ENCODE measurements at regions not wholly inside any gene's neighbourhood (a gene's known extent, or its start where the extent isn't known, plus 50 kb on each side); places are given as distances from the start of the nearest gene placed in this dataset.

DNA sequence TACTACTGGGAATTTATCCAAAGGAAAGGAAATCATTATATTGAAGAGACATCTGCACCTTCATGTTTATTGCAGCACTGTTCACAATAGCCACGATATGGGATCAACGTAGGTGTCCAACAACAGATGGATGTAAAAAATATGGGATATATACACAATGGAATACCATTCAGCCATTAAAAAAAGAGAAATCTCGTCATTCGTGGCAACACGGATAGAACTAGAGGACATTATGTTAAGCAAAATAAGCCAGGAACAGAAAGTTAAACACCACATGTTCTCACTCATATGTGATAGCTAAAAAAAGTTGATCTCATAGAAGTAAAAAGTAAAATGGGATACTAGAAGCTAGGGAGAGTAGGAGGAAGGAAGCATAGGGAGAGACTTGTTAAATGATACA, 82.9 kb upstream of the CLMN start:
- Histone ChIP-seq H3K4me3 (ENCODE audit: insufficient read depth, low read length, poor library complexity, severe bottlenecking) (no peak overlapping the region), H3K9me3 (ENCODE audit: insufficient read depth, low read length) (no peaks in the 10 kb centered on the region), H3K27me3 (ENCODE audit: low read length) (no peaks in the 10 kb centered on the region), H3K79me2 (ENCODE audit: insufficient read depth, low read length) (no peaks in the 10 kb centered on the region), H2AFZ (ENCODE audit: low read depth, low read length, severe bottlenecking) (no peak overlapping the region), H3K9me2 (replicated peaks; ENCODE audit: insufficient read depth, low read length) (no peaks in the 10 kb centered on the region), H3K9ac (ENCODE audit: low read length) (no peak overlapping the region), H3K4me2 (ENCODE audit: low read depth, low read length, poor library complexity, severe bottlenecking) (no peak overlapping the region), H4K20me1 (ENCODE audit: low read depth, low read length) (no peaks in the 10 kb centered on the region), H3K27ac (ENCODE audit: low read depth, low read length) (no peak overlapping the region), H3K36me3 (ENCODE audit: low read length) (no peaks in the 10 kb centered on the region), H3F3A (ENCODE audit: insufficient read depth) (no peaks in the 10 kb centered on the region)
- TF ChIP-seq, protein P1, sequence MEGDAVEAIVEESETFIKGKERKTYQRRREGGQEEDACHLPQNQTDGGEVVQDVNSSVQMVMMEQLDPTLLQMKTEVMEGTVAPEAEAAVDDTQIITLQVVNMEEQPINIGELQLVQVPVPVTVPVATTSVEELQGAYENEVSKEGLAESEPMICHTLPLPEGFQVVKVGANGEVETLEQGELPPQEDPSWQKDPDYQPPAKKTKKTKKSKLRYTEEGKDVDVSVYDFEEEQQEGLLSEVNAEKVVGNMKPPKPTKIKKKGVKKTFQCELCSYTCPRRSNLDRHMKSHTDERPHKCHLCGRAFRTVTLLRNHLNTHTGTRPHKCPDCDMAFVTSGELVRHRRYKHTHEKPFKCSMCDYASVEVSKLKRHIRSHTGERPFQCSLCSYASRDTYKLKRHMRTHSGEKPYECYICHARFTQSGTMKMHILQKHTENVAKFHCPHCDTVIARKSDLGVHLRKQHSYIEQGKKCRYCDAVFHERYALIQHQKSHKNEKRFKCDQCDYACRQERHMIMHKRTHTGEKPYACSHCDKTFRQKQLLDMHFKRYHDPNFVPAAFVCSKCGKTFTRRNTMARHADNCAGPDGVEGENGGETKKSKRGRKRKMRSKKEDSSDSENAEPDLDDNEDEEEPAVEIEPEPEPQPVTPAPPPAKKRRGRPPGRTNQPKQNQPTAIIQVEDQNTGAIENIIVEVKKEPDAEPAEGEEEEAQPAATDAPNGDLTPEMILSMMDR (IDR thresholded peaks at IDR 0.05; ENCODE audit: insufficient read depth, low read length, poor library complexity, severe bottlenecking): no peak
- TF ChIP-seq EZH2phosphoT487 (conservative IDR thresholded peaks at IDR 0.05; ENCODE audit: low read length): no peak

DNA sequence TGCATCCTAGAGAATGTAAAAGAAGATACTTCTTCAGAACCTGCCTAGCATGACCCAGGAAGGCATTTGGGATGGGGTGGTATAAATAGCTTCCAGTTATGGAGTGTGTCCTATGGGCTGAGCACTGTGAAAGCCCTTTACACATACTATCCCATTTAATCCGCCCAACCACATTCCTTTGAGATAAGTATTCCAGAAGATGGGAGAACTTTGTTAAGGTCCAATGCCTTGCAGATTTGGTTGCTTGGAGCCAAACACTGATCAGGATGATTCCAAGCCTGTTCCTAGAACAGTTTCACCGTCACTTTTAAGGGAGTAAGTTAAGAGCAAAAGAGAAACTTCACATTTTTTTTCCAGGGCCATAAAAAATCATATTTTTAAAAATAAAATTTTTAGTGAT, 82.5 kb upstream of the CLMN start:
- H3K9ac ChIP-seq (ENCODE audit: low read length): no peak overlapping the region
- H3K4me3 ChIP-seq (ENCODE audit: insufficient read depth, low read length, poor library complexity, severe bottlenecking): no peak overlapping the region

DNA sequence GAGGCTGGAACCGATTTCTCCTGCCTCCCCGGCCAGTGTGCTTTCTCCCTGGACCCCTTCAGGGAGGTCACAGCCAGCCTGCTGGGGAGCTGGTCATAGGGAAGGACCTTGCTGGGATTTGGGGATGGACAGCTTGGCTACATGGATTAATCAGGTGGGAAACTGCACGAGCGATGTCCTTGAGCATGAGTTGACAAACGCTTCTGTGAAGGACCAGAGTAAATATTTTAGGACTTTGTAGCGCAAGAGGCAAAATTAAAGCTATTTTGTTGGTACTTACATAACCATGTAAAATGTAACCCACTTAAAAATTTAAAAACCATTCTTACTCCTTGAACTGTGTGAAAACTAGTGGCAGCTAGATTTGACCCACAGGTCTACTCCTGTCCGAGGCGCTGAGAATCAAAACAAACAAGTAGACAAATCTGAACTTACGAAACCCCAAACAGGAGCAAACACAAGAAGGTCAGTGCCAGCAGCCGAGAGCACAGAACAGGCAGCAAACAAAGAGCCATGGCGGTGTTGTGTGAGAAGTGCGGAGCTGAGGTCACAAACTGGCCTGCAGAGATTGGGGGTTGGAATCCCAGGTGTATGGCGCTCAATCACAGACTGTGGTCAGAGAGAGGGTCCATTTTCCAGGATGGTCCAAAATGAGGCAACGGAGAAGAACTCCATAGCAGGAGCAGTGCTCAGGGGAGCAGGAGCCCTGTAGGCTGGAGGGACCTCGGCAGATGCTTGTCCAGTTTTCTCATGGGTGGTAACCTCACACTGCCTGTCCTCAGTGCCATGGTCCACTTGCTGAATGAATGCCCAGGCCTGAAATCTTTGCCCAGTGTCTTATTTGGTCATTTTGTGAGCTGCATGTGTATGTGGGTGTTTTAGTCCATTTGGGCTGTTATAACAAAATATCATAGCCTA, 79.2 kb upstream of the CLMN start:
- no peak overlapping the region for H3K27ac ChIP-seq (ENCODE audit: low read depth, low read length)
- no peaks in the 10 kb centered on the region for H3F3A ChIP-seq (ENCODE audit: insufficient read depth)
- no peak overlapping the region for H3K4me2 ChIP-seq (ENCODE audit: low read depth, low read length, poor library complexity, severe bottlenecking)
- no peaks in the 10 kb centered on the region for H3K36me3 ChIP-seq (ENCODE audit: low read length)
- H2AFZ ChIP-seq (ENCODE audit: low read depth, low read length, severe bottlenecking): no peak overlapping the region
- H3K9me2 ChIP-seq (replicated peaks; ENCODE audit: insufficient read depth, low read length): no peaks in the 10 kb centered on the region
- no peaks in the 10 kb centered on the region for H3K27me3 ChIP-seq (ENCODE audit: low read length)
- H3K9me3 ChIP-seq (ENCODE audit: insufficient read depth, low read length): no peaks in the 10 kb centered on the region
- no peaks in the 10 kb centered on the region for H4K20me1 ChIP-seq (ENCODE audit: low read depth, low read length)
- no peak overlapping the region for H3K9ac ChIP-seq (ENCODE audit: low read length)
- no peak for TF ChIP-seq EZH2phosphoT487 (conservative IDR thresholded peaks at IDR 0.05; ENCODE audit: low read length)
- TF ChIP-seq, protein P1 (IDR thresholded peaks at IDR 0.05; ENCODE audit: insufficient read depth, low read length, poor library complexity, severe bottlenecking): no peak
- no peaks in the 10 kb centered on the region for H3K79me2 ChIP-seq (ENCODE audit: insufficient read depth, low read length)
- H3K4me3 ChIP-seq (ENCODE audit: insufficient read depth, low read length, poor library complexity, severe bottlenecking): no peak overlapping the region

More for the DNA sequence above, 82.5 kb upstream of the CLMN start:
- Histone ChIP-seq H3K79me2 (ENCODE audit: insufficient read depth, low read length) (no peaks in the 10 kb centered on the region), H4K20me1 (ENCODE audit: low read depth, low read length) (no peaks in the 10 kb centered on the region), H3K9me3 (ENCODE audit: insufficient read depth, low read length) (no peaks in the 10 kb centered on the region), H3F3A (ENCODE audit: insufficient read depth) (no peaks in the 10 kb centered on the region), H3K4me2 (ENCODE audit: low read depth, low read length, poor library complexity, severe bottlenecking) (no peak overlapping the region), H3K27ac (ENCODE audit: low read depth, low read length) (no peak overlapping the region), H3K9me2 (replicated peaks; ENCODE audit: insufficient read depth, low read length) (no peaks in the 10 kb centered on the region), H3K36me3 (ENCODE audit: low read length) (no peaks in the 10 kb centered on the region), H2AFZ (ENCODE audit: low read depth, low read length, severe bottlenecking) (no peak overlapping the region), H3K27me3 (ENCODE audit: low read length) (no peaks in the 10 kb centered on the region)
- TF ChIP-seq, protein P1 (IDR thresholded peaks at IDR 0.05; ENCODE audit: insufficient read depth, low read length, poor library complexity, severe bottlenecking): no peak
- no peak for TF ChIP-seq EZH2phosphoT487 (conservative IDR thresholded peaks at IDR 0.05; ENCODE audit: low read length)
